Choroid plexus epithelial cell (primary cell): ENCODE measurements at regions not wholly inside any gene's neighbourhood (a gene's known extent, or its start where the extent isn't known, plus 50 kb on each side); places are given as distances from the start of the nearest gene placed in this dataset.
"Not testable (repeated sequence)": the region's sequence is repeated elsewhere in the genome, so short reads cannot be mapped to it uniquely, and the experiment has no call there.

ENCODE experiments used
- DNase-seq: peaks from one replicate; pipeline ENCODE4 v3.0.0-alpha.2; 2010; ENCODE audit warnings: low read depth
- H3K4me3 ChIP-seq: 2 replicates; pipeline ENCODE4 v1.5.1; 2011; ENCODE audit warnings: low read depth, mild to moderate bottlenecking, control low read depth, low read length, moderate library complexity
- CTCF ChIP-seq: conservative IDR thresholded peaks from 2 replicates; pipeline ENCODE4 v1.5.1; 2011; ENCODE audit warnings: low read depth, mild to moderate bottlenecking, control low read depth, inconsistent platforms, low read length, moderate library complexity

- DNase-seq, result no peak
- no peak overlapping the region for H3K4me3 ChIP-seq
- TF ChIP-seq CTCF, result no peak
Observed at GRCh38 chr15:34642247-34642646, 58.8 kb upstream of the GOLGA8B start.

GRCh38 chr15:34640661-34641060, 57.2 kb upstream of the GOLGA8B start:
- no peak for DNase-seq
- no peak for TF ChIP-seq CTCF
- no peak overlapping the region for H3K4me3 ChIP-seq

- TF ChIP-seq CTCF, result no peak
- no peak overlapping the region for H3K4me3 ChIP-seq
- DNase-seq, result no peak
Observed at GRCh38 chr15:34637305-34637704, 53.9 kb upstream of the GOLGA8B start.

GRCh38 chr15:34633602-34634001, 50.2 kb upstream of the GOLGA8B start:
- H3K4me3 ChIP-seq, DNase-seq: not testable (repeated sequence)
